ENCODE measurements at regions not wholly inside any gene's neighbourhood (a gene's known extent, or its start where the extent isn't known, plus 50 kb on each side); places are given as distances from the start of the nearest gene placed in this dataset.

- no peak for TF ChIP-seq POLR2A (IDR thresholded peaks at IDR 0.05)
- no peak for TF ChIP-seq CTCF (IDR thresholded peaks at IDR 0.05)
- TF ChIP-seq POLR2AphosphoS5 (IDR thresholded peaks at IDR 0.05): no peak
- no peak for TF ChIP-seq EP300 (IDR thresholded peaks at IDR 0.05)
These were observed 220.2 kb upstream of the MAD2L1 start for GRCh38 chr4:120286813-120287212.
